Tibial artery (tissue), 4 donors: ENCODE measurements at regions not wholly inside any gene's neighbourhood (a gene's known extent, or its start where the extent isn't known, plus 50 kb on each side); places are given as distances from the start of the nearest gene placed in this dataset.

ENCODE experiments used
- DNase-seq, 2 donors: peaks; one replicate each; pipeline ENCODE4 v3.0.0-alpha.2; 2019
- H3K27ac ChIP-seq, 2 donors: fragments of 200-600 bp; sonication (generic) in 1 of 2; 1 replicate in 1 of 2; 2 replicates in 1 of 2; pipeline ENCODE4 v1.5.1; 2018 to 2019; ENCODE audit warnings: mild to moderate bottlenecking in 1 of 2
- H3K27me3 ChIP-seq, 2 donors: fragments of 200-600 bp; sonication (generic) in 1 of 2; one replicate each; pipeline versions ENCODE4 v1.5.1 to v1.6.0; 2016 to 2019
- H3K36me3 ChIP-seq, 3 donors: fragments of 200-600 bp; sonication (generic) in 2 of 3; one replicate each; pipeline ENCODE4 v1.5.1; 2016 to 2019; ENCODE audit warnings: mild to moderate bottlenecking in 2 of 3
- H3K4me1 ChIP-seq, 4 donors: fragments of 200-600 bp; sonication (generic) in 2 of 4; 1 replicate in 3 of 4; 2 replicates in 1 of 4; pipeline ENCODE4 v1.5.1; 2016 to 2019
- H3K4me3 ChIP-seq, 2 donors: fragments of 200-600 bp; sonication (generic) in 1 of 2; 1 replicate in 1 of 2; 2 replicates in 1 of 2; pipeline ENCODE4 v1.5.1; 2018 to 2019; ENCODE audit warnings: mild to moderate bottlenecking in 2 of 2
- H3K9me3 ChIP-seq, 3 donors: fragments of 200-600 bp; sonication (generic) in 1 of 3; one replicate each; pipeline ENCODE4 v1.5.1; 2016 to 2019
- intact Hi-C: fragments of 100-400 bp; cut with DNase I; formaldehyde crosslinking; loops from one replicate; pipeline ENCODE4 v1.15.0; 2023; ENCODE audit warnings: low total_unique reads
- TF ChIP-seq, protein P1 (sequence below), 2 experiments: fragments of 200-600 bp in 1 of 2; fragments of 450-650 bp in 1 of 2; IDR thresholded peaks; one replicate each; pipeline ENCODE4 v1.5.1; 2017 to 2019; ENCODE audit warnings: antibody characterized with exemption in 2 of 2, mild to moderate bottlenecking in 1 of 2, moderate library complexity in 1 of 2

DNA sequence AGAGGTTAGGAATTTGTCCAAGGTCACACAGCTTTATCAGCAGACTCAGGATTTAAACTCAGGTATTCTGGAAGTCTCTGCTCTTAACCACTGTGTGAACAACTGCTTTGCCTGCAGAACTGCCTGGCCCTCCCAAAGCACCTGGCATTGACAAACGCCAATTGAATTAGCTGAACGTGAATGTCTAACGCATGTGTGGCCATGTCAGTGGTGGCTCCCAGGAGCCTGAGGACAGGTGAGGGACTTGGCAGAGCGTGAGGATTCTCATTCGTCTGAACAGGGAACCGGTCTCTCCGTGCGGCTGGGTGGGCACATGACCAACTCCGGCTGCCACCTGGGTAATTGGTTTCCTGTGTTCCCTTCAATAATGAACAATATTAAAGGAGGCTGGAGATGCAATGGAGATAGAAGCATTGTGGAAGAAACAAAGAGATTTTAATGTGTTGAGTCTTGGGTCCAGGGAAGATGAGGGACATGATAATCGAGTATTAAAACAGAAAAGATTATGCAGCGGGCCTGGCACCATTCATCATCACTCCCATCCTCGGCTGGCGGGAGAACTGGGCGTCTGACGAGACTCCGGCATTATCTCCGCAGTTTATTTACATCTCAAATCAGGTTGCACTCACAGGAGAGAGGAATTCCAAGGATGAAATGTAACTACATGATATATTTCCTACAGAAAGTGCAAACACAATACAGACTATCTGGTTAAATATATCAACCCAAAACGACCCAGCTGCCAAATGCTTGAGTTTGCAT, 113.5 kb downstream of the NPIPB5 start:
- intact Hi-C loops: loop anchor here (10.0 kb wide), 1 partner anchor 1949 kb away; no protein-coding TSS in a partner anchor
- no peaks in the 10 kb centered on the region for H3K36me3 ChIP-seq
- no peaks in the 10 kb centered on the region for H3K4me1 ChIP-seq
- no peak overlapping the region for H3K4me3 ChIP-seq
- H3K27me3 ChIP-seq: peaks cover 0 to 6% of the 10 kb centered on the region in 2 donors
- TF ChIP-seq, protein P1, sequence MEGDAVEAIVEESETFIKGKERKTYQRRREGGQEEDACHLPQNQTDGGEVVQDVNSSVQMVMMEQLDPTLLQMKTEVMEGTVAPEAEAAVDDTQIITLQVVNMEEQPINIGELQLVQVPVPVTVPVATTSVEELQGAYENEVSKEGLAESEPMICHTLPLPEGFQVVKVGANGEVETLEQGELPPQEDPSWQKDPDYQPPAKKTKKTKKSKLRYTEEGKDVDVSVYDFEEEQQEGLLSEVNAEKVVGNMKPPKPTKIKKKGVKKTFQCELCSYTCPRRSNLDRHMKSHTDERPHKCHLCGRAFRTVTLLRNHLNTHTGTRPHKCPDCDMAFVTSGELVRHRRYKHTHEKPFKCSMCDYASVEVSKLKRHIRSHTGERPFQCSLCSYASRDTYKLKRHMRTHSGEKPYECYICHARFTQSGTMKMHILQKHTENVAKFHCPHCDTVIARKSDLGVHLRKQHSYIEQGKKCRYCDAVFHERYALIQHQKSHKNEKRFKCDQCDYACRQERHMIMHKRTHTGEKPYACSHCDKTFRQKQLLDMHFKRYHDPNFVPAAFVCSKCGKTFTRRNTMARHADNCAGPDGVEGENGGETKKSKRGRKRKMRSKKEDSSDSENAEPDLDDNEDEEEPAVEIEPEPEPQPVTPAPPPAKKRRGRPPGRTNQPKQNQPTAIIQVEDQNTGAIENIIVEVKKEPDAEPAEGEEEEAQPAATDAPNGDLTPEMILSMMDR (IDR thresholded peaks at IDR 0.05): no peak
- no peaks in the 10 kb centered on the region for H3K9me3 ChIP-seq
- DNase-seq: no peak
- H3K27ac ChIP-seq: no peak overlapping the region

DNA sequence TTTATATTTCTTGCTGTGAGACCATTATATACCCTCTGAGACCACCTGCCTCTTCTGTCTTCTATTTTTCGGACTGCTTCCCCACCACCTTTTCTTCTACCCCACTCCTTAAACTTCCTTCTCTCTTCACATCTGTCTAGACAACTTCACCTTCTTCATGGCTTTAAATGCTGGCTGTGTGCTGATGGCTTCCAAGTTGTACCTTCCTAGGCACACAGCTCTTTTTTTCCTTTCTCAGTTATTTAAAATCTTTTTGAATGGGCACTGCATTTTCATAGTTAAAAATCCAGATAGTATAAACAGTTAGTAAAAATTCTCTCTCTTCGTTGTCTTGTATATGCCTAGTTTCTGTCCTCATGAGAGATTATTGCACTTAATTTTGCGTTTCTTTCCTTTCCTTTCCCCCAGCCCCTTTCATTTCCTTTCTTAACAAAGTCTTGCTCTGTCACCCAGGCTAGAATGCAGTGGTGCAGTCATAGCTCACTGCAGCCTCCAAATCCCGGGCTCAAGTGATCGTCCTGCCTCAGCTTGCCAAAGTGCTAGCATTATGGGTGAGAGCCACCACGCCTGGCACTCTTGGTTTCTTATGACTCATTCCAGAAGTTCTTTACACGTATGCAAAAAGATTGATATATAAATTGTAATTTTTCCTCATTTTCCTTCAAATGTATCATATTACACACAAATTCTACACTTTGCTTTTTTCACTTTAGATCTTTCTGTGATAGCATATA, 114.3 kb downstream of the NPIPB5 start:
- no peaks in the 10 kb centered on the region for H3K9me3 ChIP-seq
- no peak overlapping the region for H3K4me3 ChIP-seq

DNA sequence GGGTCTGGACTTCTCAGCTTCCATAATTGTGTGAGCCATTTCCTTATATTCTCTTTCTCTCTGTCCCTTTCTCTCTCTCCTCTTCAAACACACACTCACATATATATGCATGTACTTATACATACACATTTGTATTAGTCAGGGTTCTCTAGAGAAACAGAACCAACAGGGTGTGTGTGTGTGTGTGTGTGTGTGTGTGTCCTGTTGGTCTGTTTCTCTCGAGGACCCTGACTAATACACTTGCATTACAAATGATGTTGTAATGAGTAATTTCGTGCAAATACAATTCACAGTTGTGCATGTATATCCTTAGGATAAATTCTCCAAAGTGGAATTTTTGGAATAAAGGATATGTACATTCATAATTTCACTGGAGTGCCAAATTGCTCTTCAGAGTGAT, 115.3 kb downstream of the NPIPB5 start:
- Histone ChIP-seq H3K9me3 (no peaks in the 10 kb centered on the region), H3K27ac (no peak overlapping the region), H3K4me1 (no peaks in the 10 kb centered on the region), H3K36me3 (no peaks in the 10 kb centered on the region), H3K27me3 (peaks cover 0 to 6% of the 10 kb centered on the region in 2 donors), H3K4me3 (no peak overlapping the region)
- intact Hi-C loops: loop anchor here (10.0 kb wide), 1 partner anchor 1951 kb away; no protein-coding TSS in a partner anchor
- TF ChIP-seq, protein P1 (IDR thresholded peaks at IDR 0.05): no peak
- DNase-seq: no peak

More for the DNA sequence above, 114.3 kb downstream of the NPIPB5 start:
- Histone ChIP-seq H3K36me3 (no peaks in the 10 kb centered on the region), H3K27me3 (peaks cover 0 to 6% of the 10 kb centered on the region in 2 donors), H3K27ac (no peak overlapping the region), H3K4me1 (no peaks in the 10 kb centered on the region)
- DNase-seq: no peak
- TF ChIP-seq, protein P1 (IDR thresholded peaks at IDR 0.05): no peak
- intact Hi-C loops: loop anchor here (10.0 kb wide), 1 partner anchor 1950 kb away; no protein-coding TSS in a partner anchor

DNA sequence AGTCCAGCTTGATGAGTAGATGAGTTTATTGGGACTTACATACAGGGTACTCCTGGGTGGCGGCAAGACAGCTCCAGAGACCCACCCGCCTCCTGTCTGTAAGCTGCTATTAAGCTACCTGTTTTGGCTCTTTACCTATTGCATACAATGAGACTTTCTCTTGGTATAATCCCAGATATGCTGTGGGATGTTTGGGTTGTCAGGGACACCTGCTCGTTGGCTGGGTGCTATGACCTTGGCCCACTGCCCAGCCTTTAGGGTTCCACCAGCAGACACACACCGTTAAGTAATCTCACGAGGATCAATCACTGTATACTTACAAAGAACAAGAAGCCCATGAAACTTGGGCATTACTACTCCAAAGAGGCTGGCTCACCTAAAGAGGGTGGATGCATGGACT, 116.4 kb downstream of the NPIPB5 start:
- DNase-seq: no peak
- Histone ChIP-seq H3K9me3 (no peaks in the 10 kb centered on the region), H3K4me3 (no peak overlapping the region), H3K36me3 (no peaks in the 10 kb centered on the region), H3K4me1 (no peaks in the 10 kb centered on the region), H3K27ac (no peak overlapping the region), H3K27me3 (peaks cover 0 to 6% of the 10 kb centered on the region in 2 donors)
- TF ChIP-seq, protein P1 (IDR thresholded peaks at IDR 0.05): no peak
- intact Hi-C loops: loop anchor here (10.0 kb wide), 1 partner anchor 1952 kb away; no protein-coding TSS in a partner anchor

DNA sequence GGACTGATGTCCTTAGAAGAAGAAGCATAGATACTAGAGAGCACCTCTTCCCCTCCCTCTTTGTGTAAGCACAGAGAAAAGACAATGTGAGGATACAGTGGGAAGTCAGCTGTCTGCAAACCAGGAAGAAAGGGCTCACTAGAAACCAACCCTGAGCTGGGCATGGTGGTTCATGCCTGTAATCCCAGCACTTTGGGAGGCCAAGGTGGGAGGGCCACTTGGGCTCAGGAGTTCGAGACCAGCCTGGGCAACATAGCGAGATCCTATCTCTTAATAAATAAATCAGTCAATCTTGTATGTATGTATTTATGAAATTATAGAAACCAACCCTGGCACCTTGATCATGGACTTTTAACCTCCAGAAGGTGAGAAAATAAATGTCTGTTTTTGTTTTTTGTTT, 118.3 kb downstream of the NPIPB5 start:
- no peaks in the 10 kb centered on the region for H3K4me1 ChIP-seq
- no peaks in the 10 kb centered on the region for H3K27me3 ChIP-seq

More for the DNA sequence above, 118.3 kb downstream of the NPIPB5 start:
- H3K27ac ChIP-seq: no peak overlapping the region
- H3K36me3 ChIP-seq: no peaks in the 10 kb centered on the region
- no peak for DNase-seq
- TF ChIP-seq, protein P1 (IDR thresholded peaks at IDR 0.05): no peak
- H3K4me3 ChIP-seq: no peak overlapping the region
- intact Hi-C loops: loop anchor here (10.0 kb wide), 1 partner anchor 1954 kb away; no protein-coding TSS in a partner anchor
- H3K9me3 ChIP-seq: no peaks in the 10 kb centered on the region
